ENCODE measurements at regions not wholly inside any gene's neighbourhood (a gene's known extent, or its start where the extent isn't known, plus 50 kb on each side); places are given as distances from the start of the nearest gene placed in this dataset.
"Not testable (repeated sequence)": the region's sequence is repeated elsewhere in the genome, so short reads cannot be mapped to it uniquely, and the experiment has no call there.

DNA sequence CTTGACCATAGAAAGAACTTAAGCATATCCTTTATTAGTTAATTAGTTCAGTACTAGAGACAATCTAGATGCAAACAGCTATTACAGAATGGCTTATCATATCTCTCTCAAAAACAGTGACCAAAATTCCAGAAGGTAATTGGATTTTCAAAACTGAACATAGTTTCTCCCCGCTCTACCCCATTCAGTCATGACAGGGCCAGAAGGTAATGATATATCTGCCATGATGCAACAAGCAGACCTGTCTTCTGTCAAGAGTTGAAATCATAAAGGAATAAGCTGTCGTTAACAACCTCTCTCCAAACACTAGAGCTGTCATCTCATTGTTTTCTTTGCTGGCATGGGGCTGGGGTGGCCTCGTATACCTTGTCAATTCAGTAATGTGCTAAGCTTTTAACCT is 200.5 kb upstream of the POU5F2 start:
- DNase-seq: no peak
- Mint-ChIP-seq H3K4me3 (no peak overlapping the region), H3K27me3 (no peaks in the 10 kb centered on the region), H3K36me3 (ENCODE audit: low read depth) (no peaks in the 10 kb centered on the region), H3K4me1 (peaks cover 5% of the 10 kb centered on the region), H3K27ac (no peak overlapping the region), H3K9me3 (no peaks in the 10 kb centered on the region)
- intact Hi-C loops (cut with micrococcal nuclease): no loop called here

DNA sequence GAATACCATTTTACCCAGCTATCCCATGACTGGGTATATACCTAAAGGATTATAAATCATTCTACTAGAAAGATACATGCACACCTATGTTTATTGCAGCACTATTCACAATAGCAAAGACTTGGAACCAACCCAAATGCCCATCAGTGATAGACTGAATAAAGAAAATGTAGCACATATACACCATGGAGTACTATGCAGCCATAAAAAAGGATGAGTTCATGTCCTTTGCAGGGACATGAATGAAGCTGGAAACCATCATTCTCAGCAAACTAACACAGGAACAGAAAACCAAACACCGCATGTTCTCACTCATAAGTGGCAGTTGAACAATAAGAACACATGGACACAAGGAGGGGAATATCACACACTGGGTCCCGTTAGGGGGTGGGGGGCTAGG is 191.9 kb upstream of the POU5F2 start:
- H3K36me3 Mint-ChIP-seq (ENCODE audit: low read depth); H3K4me3 Mint-ChIP-seq; H3K9me3 Mint-ChIP-seq; H3K27me3 Mint-ChIP-seq; DNase-seq; H3K4me1 Mint-ChIP-seq; intact Hi-C loops (cut with micrococcal nuclease); H3K27ac Mint-ChIP-seq: not testable (repeated sequence)

DNA sequence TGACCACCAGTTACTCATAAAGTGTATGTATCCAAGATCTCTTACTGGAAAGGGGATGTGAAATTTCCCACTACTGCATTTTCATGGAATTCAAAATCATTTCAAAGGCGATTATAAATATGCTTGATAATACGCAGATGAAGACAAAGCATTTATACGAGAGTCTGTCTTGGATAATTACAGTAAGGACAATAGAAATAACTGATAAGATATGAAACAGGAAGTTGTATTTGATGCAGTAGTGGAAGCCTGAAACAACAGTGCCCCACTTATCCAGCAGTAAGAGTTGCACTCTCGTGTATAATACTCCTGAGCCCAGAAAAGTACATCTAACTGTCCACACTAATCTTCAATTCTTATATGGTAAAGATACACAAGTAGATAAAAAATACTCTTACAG is 188.7 kb upstream of the POU5F2 start:
- intact Hi-C loops (cut with micrococcal nuclease): no loop called here

DNA sequence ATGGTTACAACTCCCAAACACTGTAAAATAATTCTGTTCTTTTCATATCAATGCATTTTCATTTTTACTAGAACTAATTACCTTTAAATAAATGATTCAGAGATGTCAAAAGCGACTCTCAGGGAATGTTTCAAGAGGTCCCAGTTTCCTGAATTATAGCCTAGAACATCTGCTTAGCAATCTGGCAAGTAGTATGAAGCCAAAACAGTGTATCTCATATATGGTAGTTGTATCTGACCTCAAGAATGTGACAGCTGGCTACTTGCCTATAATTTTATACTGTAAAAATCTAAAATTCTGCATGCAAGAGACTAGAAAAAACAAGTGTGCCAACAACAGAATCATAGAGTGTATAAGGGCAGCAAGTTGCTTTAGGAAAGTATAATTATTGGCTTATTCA is 187.7 kb upstream of the POU5F2 start:
- H3K4me1 Mint-ChIP-seq: no peaks in the 10 kb centered on the region
- no peak for DNase-seq
- no peaks in the 10 kb centered on the region for H3K9me3 Mint-ChIP-seq
- no peaks in the 10 kb centered on the region for H3K27me3 Mint-ChIP-seq
- intact Hi-C loops (cut with micrococcal nuclease): no loop called here
- H3K36me3 Mint-ChIP-seq (ENCODE audit: low read depth): no peaks in the 10 kb centered on the region
- no peak overlapping the region for H3K4me3 Mint-ChIP-seq
- H3K27ac Mint-ChIP-seq: no peak overlapping the region

More for the DNA sequence above, 188.7 kb upstream of the POU5F2 start:
- no peak overlapping the region for H3K4me3 Mint-ChIP-seq
- peaks cover 3% of the 10 kb centered on the region for H3K9me3 Mint-ChIP-seq
- H3K4me1 Mint-ChIP-seq: no peaks in the 10 kb centered on the region
- no peaks in the 10 kb centered on the region for H3K36me3 Mint-ChIP-seq (ENCODE audit: low read depth)
- no peak for DNase-seq
- H3K27me3 Mint-ChIP-seq: no peaks in the 10 kb centered on the region
- H3K27ac Mint-ChIP-seq: no peak overlapping the region

DNA sequence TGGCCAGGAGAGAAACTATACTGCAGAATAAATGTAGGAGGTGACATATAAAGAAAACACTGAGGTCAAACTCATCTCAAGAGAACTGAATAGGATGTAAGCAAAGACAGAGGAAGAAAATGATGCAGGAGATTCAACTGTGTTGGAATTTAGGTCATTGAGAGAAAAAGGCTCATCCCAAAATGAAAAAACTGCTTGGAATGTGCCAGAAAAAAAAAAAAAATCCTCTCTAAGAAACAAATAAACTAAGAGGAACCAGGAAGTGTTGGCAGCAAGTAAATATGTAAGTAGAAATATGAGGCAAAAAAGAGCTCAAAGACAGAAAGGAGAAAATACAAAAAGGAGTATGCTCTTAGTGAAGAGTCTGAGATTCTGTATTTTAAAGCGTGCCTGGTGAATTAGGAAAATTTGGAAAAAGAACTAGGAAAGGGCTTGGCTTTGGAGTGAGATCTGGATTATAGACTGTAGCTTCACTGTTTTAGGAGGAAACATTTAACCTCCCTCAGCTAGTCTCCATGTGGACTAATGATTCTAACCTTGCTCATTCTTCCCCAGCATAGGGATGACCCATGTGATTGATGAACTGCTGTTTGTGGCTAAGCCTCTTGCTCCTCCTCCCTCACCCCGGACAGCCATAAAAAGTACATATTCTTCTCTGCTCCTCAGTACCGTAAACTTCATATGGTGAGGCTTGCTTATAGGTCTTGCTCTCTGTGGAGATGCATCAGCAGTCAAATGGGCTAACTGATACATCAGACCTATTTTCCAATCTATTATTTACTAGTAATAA is 185.6 kb upstream of the POU5F2 start:
- H3K27me3 Mint-ChIP-seq: no peaks in the 10 kb centered on the region
- no peaks in the 10 kb centered on the region for H3K4me1 Mint-ChIP-seq

DNA sequence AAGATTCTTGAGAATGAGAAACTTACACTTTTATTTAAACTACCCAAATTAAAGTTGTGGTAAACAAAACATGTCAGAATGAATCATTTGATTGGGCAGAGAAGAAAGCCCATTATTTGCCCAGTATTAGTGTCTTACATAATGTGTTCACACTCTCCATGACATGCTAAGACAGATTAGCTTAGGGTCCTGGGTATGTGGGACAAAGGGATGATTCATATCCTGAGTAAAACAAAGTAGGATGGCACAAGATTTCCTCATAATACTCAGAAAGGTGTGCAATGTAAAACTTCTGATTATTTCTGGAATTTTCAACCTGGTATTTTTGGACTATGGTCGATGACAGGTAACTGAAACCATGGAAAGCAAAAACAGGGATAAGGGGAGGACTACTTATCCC is 183.9 kb upstream of the POU5F2 start:
- intact Hi-C loops (cut with micrococcal nuclease): no loop called here
- Mint-ChIP-seq H3K36me3 (ENCODE audit: low read depth) (no peaks in the 10 kb centered on the region), H3K27ac (no peak overlapping the region), H3K27me3 (no peaks in the 10 kb centered on the region), H3K4me1 (no peaks in the 10 kb centered on the region), H3K4me3 (no peak overlapping the region), H3K9me3 (no peaks in the 10 kb centered on the region)
- no peak for DNase-seq

More for the DNA sequence above, 185.6 kb upstream of the POU5F2 start:
- DNase-seq: no peak
- H3K36me3 Mint-ChIP-seq (ENCODE audit: low read depth): no peaks in the 10 kb centered on the region
- no peaks in the 10 kb centered on the region for H3K9me3 Mint-ChIP-seq
- H3K4me3 Mint-ChIP-seq: no peak overlapping the region
- H3K27ac Mint-ChIP-seq: no peak overlapping the region
- intact Hi-C loops (cut with micrococcal nuclease): no loop called here

DNA sequence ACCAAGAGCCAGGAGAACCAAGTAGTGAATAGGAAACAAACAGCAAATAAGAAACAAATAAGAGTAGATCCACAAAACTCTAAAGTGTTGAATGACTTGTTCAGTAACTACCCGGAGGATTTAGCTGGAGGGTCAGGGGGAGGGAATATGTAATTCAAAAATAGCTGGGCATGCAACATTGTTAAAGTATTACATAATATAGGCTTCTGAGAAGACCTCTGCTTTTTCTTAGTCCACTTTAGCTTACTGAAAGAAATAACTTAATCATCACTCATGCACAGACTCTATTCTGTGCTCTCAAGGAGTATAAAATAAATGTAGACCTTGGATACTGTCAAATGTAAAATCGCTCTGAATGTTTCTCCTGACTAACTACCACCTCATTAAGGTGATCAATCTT is 183.2 kb upstream of the POU5F2 start:
- intact Hi-C loops (cut with micrococcal nuclease): no loop called here
- Mint-ChIP-seq H3K36me3 (ENCODE audit: low read depth) (no peaks in the 10 kb centered on the region), H3K27ac (no peak overlapping the region), H3K27me3 (no peaks in the 10 kb centered on the region), H3K4me1 (no peaks in the 10 kb centered on the region), H3K4me3 (no peak overlapping the region), H3K9me3 (no peaks in the 10 kb centered on the region)
- no peak for DNase-seq

DNA sequence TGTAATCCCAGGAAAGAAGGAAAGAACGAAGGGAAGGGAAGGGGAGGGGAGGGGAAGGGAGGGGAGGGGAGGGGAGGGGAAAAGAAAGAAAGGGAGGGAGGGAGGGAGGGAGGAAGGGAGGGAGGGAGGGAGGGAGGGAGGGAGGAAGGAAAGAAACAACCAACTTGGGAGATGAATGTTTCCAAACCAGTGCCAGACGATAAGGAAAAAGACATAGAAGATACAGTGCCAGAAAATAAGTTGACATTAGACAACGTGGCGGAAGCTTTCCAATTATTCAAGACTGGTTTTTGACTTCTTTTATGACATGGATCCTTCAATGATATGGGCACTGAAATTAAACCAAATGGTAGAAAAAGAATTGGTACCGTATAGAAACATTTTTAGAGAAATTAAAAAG is 181.2 kb upstream of the POU5F2 start:
- Mint-ChIP-seq H3K36me3 (ENCODE audit: low read depth) (no peaks in the 10 kb centered on the region), H3K27ac (no peak overlapping the region), H3K4me1 (no peaks in the 10 kb centered on the region), H3K27me3 (no peaks in the 10 kb centered on the region), H3K9me3 (no peaks in the 10 kb centered on the region), H3K4me3 (no peak overlapping the region)
- intact Hi-C loops (cut with micrococcal nuclease): no loop called here
- DNase-seq: no peak

DNA sequence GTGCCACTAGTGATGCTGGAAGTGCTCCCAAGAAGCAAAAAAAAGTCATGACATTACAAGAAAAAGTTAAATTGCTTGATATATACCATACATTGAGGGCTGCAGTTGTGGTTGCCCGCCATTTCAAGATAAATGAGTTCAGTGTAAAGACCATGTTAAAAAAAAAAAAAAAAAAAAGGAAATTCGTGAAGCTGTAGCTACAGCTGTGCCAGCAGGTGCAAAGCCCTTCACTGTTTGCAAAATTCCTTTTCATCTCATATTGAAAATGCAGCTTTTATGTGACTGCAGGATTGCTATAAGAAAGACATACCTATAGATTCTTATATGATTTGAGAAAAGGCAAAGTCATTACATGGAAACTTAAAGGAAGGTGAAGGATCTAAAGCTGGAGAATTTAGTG is 179.6 kb upstream of the POU5F2 start:
- Mint-ChIP-seq H3K36me3 (ENCODE audit: low read depth) (no peaks in the 10 kb centered on the region), H3K4me1 (no peaks in the 10 kb centered on the region), H3K27me3 (no peaks in the 10 kb centered on the region), H3K9me3 (no peaks in the 10 kb centered on the region), H3K27ac (no peak overlapping the region), H3K4me3 (no peak overlapping the region)
- DNase-seq: no peak
- intact Hi-C loops (cut with micrococcal nuclease): no loop called here

DNA sequence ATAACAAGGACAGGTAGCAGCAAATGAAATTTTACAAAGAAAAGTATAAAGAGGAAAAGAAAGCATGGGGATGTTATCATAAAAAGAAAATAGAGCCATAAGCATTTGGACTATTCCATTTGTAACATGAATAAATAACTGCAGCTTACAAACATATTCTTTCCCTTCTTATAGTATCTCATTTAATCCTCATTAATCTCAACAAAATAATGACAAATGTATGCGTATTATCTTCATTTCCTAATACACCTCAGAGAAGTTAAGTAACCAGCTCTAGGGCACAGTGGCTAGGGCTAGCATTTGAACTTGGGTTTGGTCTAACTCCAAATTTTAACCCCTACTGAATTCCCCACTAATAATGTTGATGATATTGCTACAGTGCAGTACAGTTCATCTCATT is 175.5 kb upstream of the POU5F2 start:
- no peak overlapping the region for H3K27ac Mint-ChIP-seq
- H3K9me3 Mint-ChIP-seq: no peaks in the 10 kb centered on the region
- H3K27me3 Mint-ChIP-seq: no peaks in the 10 kb centered on the region
- H3K4me3 Mint-ChIP-seq: no peak overlapping the region
- intact Hi-C loops (cut with micrococcal nuclease): loop anchor here (5.0 to 10.0 kb wide), 2 partner anchors 115 to 938 kb away; no protein-coding TSS in a partner anchor
- no peaks in the 10 kb centered on the region for H3K36me3 Mint-ChIP-seq (ENCODE audit: low read depth)
- H3K4me1 Mint-ChIP-seq: no peaks in the 10 kb centered on the region
- no peak for DNase-seq

DNA sequence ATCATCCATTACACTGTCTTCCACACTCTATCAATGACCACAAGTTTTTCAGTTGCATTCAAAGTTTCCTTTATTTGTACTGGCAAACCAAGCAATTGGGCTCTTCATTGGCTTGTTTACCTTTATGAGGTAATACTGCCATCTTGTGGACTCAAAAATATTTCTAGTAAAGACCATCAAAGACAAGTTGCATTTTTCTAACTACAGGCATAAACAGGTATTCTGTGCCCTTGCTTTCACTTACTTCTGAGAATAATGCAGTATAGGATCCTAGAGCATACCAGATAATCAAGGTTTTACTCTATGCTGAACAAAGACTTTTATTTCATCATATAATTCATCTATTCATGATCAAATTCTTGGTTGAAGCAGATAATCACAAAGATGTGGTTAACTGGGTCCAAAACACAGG is 173.7 kb upstream of the POU5F2 start:
- Mint-ChIP-seq H3K4me1 (no peaks in the 10 kb centered on the region), H3K27ac (no peak overlapping the region), H3K4me3 (no peak overlapping the region), H3K9me3 (no peaks in the 10 kb centered on the region), H3K36me3 (ENCODE audit: low read depth) (no peaks in the 10 kb centered on the region), H3K27me3 (no peaks in the 10 kb centered on the region)
- intact Hi-C loops (cut with micrococcal nuclease): loop anchor here (2.0 to 10.0 kb wide), 4 partner anchors 113 to 940 kb away; partner anchors contain the start of gene NR2F1-AS1
- DNase-seq: no peak

DNA sequence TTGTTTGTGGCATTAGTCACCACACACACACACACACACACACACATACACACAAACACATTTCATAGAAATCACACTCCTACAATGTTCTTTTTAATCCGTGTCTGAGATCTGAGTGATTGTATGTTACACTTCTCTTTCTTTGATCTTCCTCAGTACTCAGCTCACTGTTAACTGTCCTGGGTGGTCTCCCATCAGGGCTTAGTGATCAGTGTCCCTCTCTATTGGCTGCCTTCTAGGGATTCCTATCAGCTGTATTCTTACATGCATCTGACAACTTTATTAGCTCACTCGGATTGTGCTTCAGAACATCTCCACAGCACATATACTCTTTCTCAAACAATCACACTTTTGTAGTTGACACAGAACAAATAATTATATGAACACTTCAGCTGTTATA is 170.2 kb upstream of the POU5F2 start:
- Mint-ChIP-seq H3K27ac (no peak overlapping the region), H3K4me3 (no peak overlapping the region), H3K9me3 (no peaks in the 10 kb centered on the region), H3K4me1 (no peaks in the 10 kb centered on the region), H3K27me3 (no peaks in the 10 kb centered on the region), H3K36me3 (ENCODE audit: low read depth) (no peaks in the 10 kb centered on the region)
- intact Hi-C loops (cut with micrococcal nuclease): loop anchor here (10.0 kb wide), 1 partner anchor 943 kb away; no protein-coding TSS in a partner anchor
- no peak for DNase-seq

DNA sequence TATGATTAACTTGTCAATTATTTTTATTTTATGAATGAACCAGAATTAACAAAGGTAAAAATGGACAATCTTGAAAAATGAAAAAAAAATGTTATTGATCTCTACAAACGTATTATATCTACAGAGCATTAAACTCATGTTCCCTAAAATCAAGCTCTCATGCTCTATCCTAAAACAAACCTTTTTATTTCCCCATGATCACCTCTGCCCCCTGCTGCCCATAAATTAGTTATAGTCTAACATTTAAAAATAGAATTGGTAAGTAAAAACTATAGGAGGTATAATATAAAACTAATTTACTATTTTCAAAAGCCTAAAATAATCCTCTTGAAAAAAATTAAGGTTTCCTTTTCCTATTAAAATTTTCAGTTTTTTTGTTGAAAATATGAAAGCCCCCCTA is 168.0 kb upstream of the POU5F2 start:
- Mint-ChIP-seq H3K4me3 (no peak overlapping the region), H3K4me1 (no peaks in the 10 kb centered on the region), H3K36me3 (ENCODE audit: low read depth) (no peaks in the 10 kb centered on the region), H3K27ac (no peak overlapping the region), H3K9me3 (no peaks in the 10 kb centered on the region), H3K27me3 (no peaks in the 10 kb centered on the region)
- no peak for DNase-seq
- intact Hi-C loops (cut with micrococcal nuclease): loop anchor here (1.0 kb wide), 1 partner anchor 328 kb away; the partner anchor contains the start of gene NR2F1-AS1

DNA sequence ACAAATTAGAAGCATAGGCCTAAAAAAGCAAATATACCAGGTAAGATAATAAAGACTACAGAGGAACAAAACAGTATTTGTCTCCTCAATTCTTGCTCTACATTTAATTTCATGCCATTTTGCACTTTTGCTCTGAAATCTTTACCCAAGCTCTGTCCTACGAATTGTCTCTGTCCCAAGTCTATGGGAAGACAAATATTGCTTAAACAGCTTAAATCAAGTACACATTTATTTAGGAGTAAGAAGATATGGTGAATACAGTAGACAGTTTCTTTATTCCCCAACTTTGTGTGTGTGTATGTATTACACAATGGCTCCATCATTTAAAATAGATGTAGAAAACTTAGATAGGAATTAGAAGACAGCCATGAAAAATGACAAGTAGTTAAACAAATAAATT is 163.5 kb upstream of the POU5F2 start:
- Mint-ChIP-seq H3K36me3 (ENCODE audit: low read depth) (no peaks in the 10 kb centered on the region), H3K27ac (no peak overlapping the region), H3K4me3 (no peak overlapping the region), H3K27me3 (no peaks in the 10 kb centered on the region), H3K9me3 (no peaks in the 10 kb centered on the region), H3K4me1 (no peaks in the 10 kb centered on the region)
- no peak for DNase-seq
- intact Hi-C loops (cut with micrococcal nuclease): no loop called here

DNA sequence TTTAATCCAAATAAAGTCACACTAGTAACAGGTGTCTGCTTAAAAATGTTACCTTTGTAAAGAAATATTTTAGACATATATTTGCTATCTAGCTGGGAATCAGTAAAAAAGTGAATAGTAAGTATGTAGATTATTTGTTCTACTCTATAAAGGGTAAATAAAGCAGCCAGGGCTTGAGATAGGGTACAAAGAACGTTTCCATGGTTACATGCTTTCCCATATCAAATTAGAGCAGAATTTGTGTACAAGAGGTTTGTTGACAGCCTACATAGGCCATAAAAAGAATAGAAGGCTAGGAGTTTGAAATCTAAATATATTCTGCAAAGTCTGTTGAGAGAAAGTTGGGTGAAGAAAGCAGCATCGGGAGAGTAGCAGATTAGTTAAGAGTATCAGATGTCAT is 160.9 kb upstream of the POU5F2 start:
- H3K27me3 Mint-ChIP-seq: no peaks in the 10 kb centered on the region
- H3K27ac Mint-ChIP-seq: no peak overlapping the region
- intact Hi-C loops (cut with micrococcal nuclease): no loop called here
- no peaks in the 10 kb centered on the region for H3K4me1 Mint-ChIP-seq
- DNase-seq: no peak
- no peak overlapping the region for H3K4me3 Mint-ChIP-seq
- no peaks in the 10 kb centered on the region for H3K9me3 Mint-ChIP-seq
- no peaks in the 10 kb centered on the region for H3K36me3 Mint-ChIP-seq (ENCODE audit: low read depth)

Data from activated CD4-positive, alpha-beta T cell treated with anti-CD3 and anti-CD28 coated beads, Interleukin-2, amount 10 ng/mL, durations not matched to agents 24 days and 14 days (primary cell).